NCI-H2107 treated with DMSO at 0.1 percent for 48 hours (cell line): ENCODE measurements at regions not wholly inside any gene's neighbourhood (a gene's known extent, or its start where the extent isn't known, plus 50 kb on each side); places are given as distances from the start of the nearest gene placed in this dataset.
"Not testable (repeated sequence)": the region's sequence is repeated elsewhere in the genome, so short reads cannot be mapped to it uniquely, and the experiment has no call there.

Source experiments
- DNase-seq: peaks from one replicate; lab custom pipeline; 2025; ENCODE audit not compliant: unreplicated experiment; lab: John Stamatoyannopoulos, UW

- no peak for DNase-seq
These were observed 245.5 kb upstream of the TCERG1L start for GRCh38 chr10:131556897-131557495.

DNA sequence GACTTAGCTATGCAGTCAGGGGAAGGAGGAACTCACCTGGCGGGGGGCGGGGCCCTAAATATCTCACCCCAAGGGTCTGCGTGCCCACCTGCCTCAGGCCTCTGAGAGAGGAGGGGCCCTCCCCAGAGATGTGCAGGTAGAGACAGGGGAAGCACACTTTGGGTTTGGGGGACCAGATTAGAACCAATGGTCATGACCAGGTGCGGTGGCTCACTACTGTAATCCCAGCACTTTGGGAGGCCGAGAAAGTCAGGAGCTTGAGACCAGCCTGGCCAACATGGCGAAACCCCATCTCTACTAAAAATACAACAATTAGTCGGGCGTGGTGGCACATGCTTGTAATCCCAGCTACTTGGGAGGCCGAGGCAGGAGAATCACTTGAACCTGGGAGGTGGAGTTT, 246.4 kb upstream of the TCERG1L start:
- DNase-seq, result not testable (repeated sequence)

DNA sequence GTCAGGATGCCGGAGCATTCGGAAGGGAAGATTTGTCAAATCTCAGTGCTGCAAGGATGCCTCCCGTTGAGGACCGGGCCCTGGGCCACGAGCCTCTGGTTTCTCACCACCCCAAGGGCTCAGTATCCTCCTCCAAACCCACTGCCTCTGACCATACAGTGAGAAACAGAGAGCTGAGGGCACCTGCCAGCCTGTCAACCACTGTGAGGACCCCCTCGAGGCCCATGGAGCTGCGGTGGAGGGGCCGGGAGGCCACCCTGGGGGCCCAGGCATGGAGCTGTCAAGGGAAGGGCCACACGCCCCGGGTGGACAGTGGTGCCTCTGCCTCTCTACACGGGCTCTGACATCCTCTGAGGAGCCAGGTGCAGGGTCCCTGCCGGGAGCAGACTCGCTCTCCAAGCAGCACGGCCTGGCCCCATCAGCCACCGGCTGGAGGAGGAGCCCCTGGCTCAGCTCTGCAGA, 248.0 kb upstream of the TCERG1L start:
- DNase-seq, result no peak

DNA sequence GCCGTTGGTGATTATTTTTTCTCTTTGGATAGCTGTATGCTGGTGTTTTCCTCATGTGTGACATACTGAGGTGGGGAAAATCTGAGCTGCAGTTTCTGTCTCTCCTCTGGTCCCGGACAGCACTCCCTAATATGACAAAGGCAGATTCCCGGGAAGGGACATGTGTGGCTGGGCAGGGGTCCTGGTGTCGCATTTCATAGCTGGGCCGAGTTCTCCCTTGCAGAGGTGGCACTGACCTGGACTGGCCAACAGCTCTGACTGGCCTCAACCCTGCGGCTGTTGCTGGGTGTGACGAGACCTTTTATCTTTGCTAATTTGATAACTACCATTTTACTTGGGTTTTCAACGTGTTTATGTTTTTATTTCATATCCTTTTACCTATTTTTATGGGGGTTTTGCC, 248.6 kb upstream of the TCERG1L start:
- DNase-seq, result no peak

DNA sequence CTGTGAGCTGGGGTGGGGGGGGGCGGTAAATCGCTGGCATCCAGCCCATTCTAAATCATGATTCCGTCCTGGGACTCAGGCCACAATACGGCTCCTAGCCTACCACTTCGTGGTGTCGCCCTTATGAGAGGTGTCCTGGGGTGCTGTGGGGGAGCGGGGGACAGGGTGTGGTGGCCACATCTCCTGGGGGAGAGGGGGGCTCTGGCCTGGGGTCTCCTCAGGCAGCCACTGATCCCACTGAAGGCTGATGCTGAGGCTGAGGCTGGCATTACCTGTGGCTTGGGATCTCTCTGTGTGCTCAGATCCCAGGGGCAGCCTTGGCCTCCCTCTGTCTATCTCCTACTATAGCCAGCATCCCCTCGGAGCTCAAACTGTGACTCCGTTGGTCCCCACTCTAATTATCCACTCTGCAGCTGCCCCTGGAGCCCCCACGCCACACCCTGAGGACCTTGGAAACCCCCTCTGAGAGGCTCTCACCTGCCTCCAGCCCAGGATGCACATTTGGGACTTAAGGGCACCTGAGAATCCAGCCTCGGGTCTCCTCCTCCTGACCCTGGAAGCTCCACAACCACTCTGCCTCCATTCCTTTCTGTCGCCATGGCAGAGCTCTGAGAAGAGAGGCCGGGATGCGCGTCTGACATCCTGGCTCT, 249.3 kb upstream of the TCERG1L start:
- DNase-seq, result no peak

GRCh38 chr10:131561897-131562296, 250.4 kb upstream of the TCERG1L start:
- DNase-seq, result peak; percentile 34

DNA sequence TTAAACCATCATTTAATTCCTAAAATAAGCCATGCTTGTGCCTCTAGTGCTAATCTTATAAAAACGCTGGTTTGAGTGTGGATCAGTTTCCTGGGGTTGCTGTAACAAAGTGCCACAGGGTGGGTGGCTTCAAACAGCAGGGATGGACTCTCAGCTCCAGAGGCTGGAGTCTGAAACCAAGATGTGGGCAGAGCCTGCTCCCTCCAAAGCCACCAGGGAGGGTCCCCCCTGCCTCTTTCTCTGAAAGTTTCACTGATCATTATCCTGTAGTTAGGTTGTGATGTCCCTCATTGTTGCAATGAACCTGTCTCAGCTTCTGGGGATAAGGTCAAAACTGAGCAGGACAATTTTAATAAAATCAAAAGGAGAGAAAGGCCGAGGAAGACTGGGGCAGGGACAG, 251.9 kb upstream of the TCERG1L start:
- DNase-seq, result no peak

DNA sequence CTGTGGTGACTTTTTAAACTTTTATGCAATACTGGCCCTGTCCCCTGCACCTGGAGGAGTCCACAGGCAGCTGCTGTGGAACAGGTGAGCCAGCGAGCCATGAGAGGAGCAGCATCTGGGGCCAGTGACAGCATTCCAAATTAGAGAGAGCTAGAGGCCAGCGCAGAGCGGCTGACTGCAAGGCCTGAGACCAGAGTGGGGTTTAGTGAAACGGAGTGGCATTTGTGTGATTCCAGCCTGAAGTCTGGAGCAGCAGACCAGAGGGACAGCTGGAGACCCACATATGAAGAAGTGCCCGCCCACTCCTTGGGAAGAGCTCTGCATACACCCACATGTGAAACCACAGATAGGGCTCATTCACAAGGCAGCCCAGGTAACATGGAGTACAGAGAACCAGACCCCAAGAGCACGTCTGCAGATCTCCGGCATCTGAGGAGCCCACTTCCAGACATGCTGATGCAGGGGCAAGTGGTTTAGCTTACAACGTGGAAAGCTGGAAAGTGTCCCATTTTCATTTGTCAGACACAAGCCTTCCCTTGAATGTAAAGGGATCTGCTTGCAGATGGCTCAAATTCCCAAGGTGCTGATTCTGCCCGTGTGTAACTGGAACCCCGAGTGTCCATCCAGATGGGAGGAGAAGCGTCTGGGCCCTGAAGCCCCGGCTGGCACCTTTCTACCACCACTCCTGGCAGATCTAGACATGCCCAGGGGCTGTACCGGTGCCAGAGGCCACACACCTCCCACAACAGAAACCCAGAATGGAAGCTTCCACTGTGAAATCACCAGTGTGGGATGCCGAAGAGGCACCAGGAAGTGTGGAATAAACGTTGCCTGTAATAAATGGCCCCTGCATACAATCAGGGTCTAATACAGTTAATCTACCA, 256.0 kb upstream of the TCERG1L start:
- DNase-seq, result no peak

DNA sequence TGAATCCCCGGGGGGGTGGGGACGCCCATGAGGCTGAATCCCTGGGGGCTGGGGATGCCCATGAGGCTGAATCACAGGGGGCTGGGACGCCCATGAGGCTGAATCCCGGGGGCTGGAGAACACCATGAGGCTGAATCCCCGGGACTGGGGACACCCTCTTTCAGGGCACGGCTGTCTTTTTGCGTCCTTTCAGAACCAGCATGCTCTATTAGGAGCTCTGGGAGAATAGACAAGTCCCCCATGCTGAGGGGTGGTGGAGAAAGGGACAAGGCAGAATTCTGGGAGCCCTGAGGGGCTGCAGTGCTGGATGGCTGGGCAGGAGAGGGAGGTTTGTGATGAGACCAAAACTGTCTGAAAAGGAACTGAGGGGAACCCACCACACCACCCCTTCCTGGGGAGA, 257.3 kb upstream of the TCERG1L start:
- DNase-seq, result no peak

GRCh38 chr10:131569851-131570715, 258.6 kb upstream of the TCERG1L start:
- DNase-seq, result no peak

GRCh38 chr10:131570716-131571307, 259.3 kb upstream of the TCERG1L start:
- DNase-seq, result no peak

DNA sequence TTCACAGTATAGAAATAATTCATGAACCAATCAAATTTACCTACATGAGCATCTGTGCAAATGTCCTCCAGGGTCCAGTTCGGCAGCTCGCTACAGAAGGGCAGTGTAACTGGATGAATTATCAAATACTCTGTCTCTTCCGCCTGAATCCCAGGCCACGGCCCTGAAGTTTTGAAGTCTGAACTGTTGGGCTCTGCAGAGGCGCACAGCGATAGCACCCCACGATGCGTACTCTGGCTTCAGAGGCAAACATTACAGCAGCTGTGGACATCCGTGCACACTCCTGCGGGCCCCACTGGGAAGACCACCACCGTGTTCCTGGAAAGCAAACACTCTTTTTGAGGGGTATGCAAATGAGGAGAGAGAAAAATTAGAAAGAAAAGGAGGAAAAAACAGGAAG, 259.8 kb upstream of the TCERG1L start:
- DNase-seq, result no peak

GRCh38 chr10:131571865-131572264, 260.3 kb upstream of the TCERG1L start:
- no peak for DNase-seq

- no peak for DNase-seq
These were observed 261.7 kb upstream of the TCERG1L start for GRCh38 chr10:131573256-131573655.

- no peak for DNase-seq
These were observed 262.2 kb upstream of the TCERG1L start for GRCh38 chr10:131573707-131574106.

DNA sequence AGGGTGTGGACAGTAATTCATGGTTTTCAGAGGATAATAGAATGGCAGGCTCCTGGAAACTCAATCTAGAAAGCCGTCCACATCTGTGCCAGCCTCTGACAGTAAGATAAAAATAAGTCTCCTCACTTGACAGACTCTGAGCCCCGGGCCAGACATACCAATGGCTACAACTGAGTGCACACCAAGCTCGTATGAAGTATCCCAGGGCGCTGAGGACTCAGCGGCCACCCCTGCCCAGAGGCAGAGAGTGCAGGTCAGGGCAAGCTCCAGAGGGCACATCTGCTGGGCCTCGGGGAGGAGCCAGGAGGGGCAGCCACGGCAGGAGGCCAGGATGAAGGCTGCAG, 262.8 kb upstream of the TCERG1L start:
- no peak for DNase-seq

- DNase-seq, result no peak
These were observed 263.3 kb upstream of the TCERG1L start for GRCh38 chr10:131574707-131575430.

GRCh38 chr10:131575877-131576276, 264.4 kb upstream of the TCERG1L start:
- no peak for DNase-seq

- DNase-seq, result no peak
These were observed 265.0 kb upstream of the TCERG1L start for GRCh38 chr10:131576341-131577177.
